SK-N-SH (cell line): ENCODE measurements at regions not wholly inside any gene's neighbourhood (a gene's known extent, or its start where the extent isn't known, plus 50 kb on each side); places are given as distances from the start of the nearest gene placed in this dataset.

Experiments used
- CTCF ChIA-PET: fragments of 300-600, 350-600 bp; formaldehyde crosslinking; extraction: SDS; loops from one replicate; lab custom pipeline; 2021; lab: Yijun Ruan, JAX
- POLR2A ChIA-PET: fragments of 350-600 bp; sonication (Branson Sonifier 250); formaldehyde crosslinking; extraction: SDS; loops from one replicate; lab custom pipeline; 2020; ENCODE audit warnings: antibody characterized with exemption, inconsistent platforms; lab: Yijun Ruan, JAX
- DNase-seq: peaks from one replicate; pipeline ENCODE4 v3.0.0; 2012
- H2AFZ ChIP-seq: fragments of 200-600 bp; sonication (generic); 2 replicates; pipeline ENCODE4 v1.8.1; 2016; ENCODE audit warnings: antibody characterized with exemption, mild to moderate bottlenecking, low read depth
- H3F3A ChIP-seq: fragments of 200-600 bp; sonication (generic); replicated peaks from 2 replicates; pipeline ENCODE3; 2016; ENCODE audit warnings: antibody characterized with exemption, mild to moderate bottlenecking; ENCODE audit not compliant: insufficient read depth
- H3K27ac ChIP-seq, 2 experiments: fragments of 200-500 bp in 1 of 2; fragments of 200-600 bp in 1 of 2; sonication (Bioruptor generic) in 1 of 2; sonication (generic), shearing (Covaris generic) in 1 of 2; 2 replicates each; pipeline versions ENCODE4 v1.5.1 to v1.6.1; 2014 to 2016; ENCODE audit warnings: low read depth in 2 of 2, inconsistent platforms in 1 of 2, low read length in 1 of 2, mild to moderate bottlenecking in 1 of 2, mixed read lengths in 1 of 2
- H3K27me3 ChIP-seq: fragments of 200-600 bp; sonication (generic), shearing (Covaris generic); 2 replicates; pipeline ENCODE4 v1.6.1; 2016; ENCODE audit warnings: mixed run types; ENCODE audit not compliant: insufficient read depth
- H3K36me3 ChIP-seq, 2 experiments: fragments of 200-500 bp in 1 of 2; fragments of 200-600 bp in 1 of 2; sonication (Bioruptor generic) in 1 of 2; sonication (generic) in 1 of 2; replicated peaks in 1 of 2; 2 replicates each; pipeline versions ENCODE3 to v1.5.1; 2014 to 2016; ENCODE audit warnings: low read length in 1 of 2, mild to moderate bottlenecking in 1 of 2; ENCODE audit not compliant: insufficient read depth in 2 of 2, control insufficient read depth in 1 of 2
- H3K4me1 ChIP-seq, 2 experiments: fragments of 200-500 bp in 1 of 2; fragments of 200-600 bp in 1 of 2; sonication (Bioruptor generic) in 1 of 2; sonication (generic), shearing (Covaris generic) in 1 of 2; 2 replicates each; pipeline versions ENCODE4 v1.5.1 to v1.6.1; 2014 to 2016; ENCODE audit warnings: low read depth in 1 of 2, low read length in 1 of 2, mixed run types in 1 of 2; ENCODE audit not compliant: insufficient read depth in 2 of 2, control insufficient read depth in 1 of 2
- H3K4me2 ChIP-seq: fragments of 200-600 bp; sonication (generic), shearing (Covaris generic); 2 replicates; pipeline ENCODE4 v1.6.1; 2017; ENCODE audit warnings: mixed run types
- H3K4me3 ChIP-seq, 2 experiments: fragments of 200-500 bp in 1 of 2; fragments of 200-600 bp in 1 of 2; sonication (Bioruptor generic) in 1 of 2; sonication (generic), shearing (Covaris generic) in 1 of 2; 2 replicates each; pipeline versions ENCODE4 v1.5.1 to v1.8.1; 2014 to 2016; ENCODE audit warnings: low read depth in 2 of 2, inconsistent platforms in 1 of 2, low read length in 1 of 2, mild to moderate bottlenecking in 1 of 2, mixed read lengths in 1 of 2, moderate library complexity in 1 of 2
- H3K79me2 ChIP-seq: fragments of 200-600 bp; sonication (generic); 2 replicates; pipeline ENCODE4 v1.8.1; 2017; ENCODE audit warnings: mild to moderate bottlenecking; ENCODE audit not compliant: insufficient read depth
- H3K9ac ChIP-seq: fragments of 200-600 bp; sonication (generic); 2 replicates; pipeline ENCODE4 v1.6.1; 2017; ENCODE audit warnings: mixed run types
- H3K9me2 ChIP-seq: fragments of 200-600 bp; sonication (generic); 2 replicates; pipeline ENCODE4 v1.6.1; 2017; ENCODE audit warnings: mixed run types
- H3K9me3 ChIP-seq: fragments of 200-600 bp; sonication (generic); 2 replicates; pipeline ENCODE4 v1.6.1; 2017; ENCODE audit warnings: mixed run types, mild to moderate bottlenecking, moderate library complexity
- H4K20me1 ChIP-seq: fragments of 200-600 bp; sonication (generic); 2 replicates; pipeline ENCODE4 v1.6.1; 2017; ENCODE audit warnings: mild to moderate bottlenecking, mixed run types; ENCODE audit not compliant: insufficient read depth
- CHD2 ChIP-seq: fragments of 150-350 bp; IDR thresholded peaks from 2 replicates; pipeline ENCODE4 v1.6.1; 2018; ENCODE audit warnings: low read length; ENCODE audit not compliant: partially characterized antibody
- ELF1 ChIP-seq: IDR thresholded peaks from 2 replicates; pipeline ENCODE4 v1.4.0; 2012
- EP300 ChIP-seq, 2 experiments: IDR thresholded peaks; 2 replicates each; pipeline versions ENCODE4 v1.4.0 to v1.6.1; 2012; ENCODE audit warnings: borderline replicate concordance in 1 of 2, low read depth in 1 of 2, low read length in 1 of 2
- FOSL2 ChIP-seq: IDR thresholded peaks from 2 replicates; pipeline ENCODE4 v1.4.0; 2012; ENCODE audit warnings: low read depth, mild to moderate bottlenecking, moderate library complexity, borderline replicate concordance
- FOXJ3 ChIP-seq: sonication (generic); formaldehyde crosslinking; IDR thresholded peaks from 2 replicates; pipeline ENCODE4 v1.5.1; 2020; ENCODE audit warnings: mild to moderate bottlenecking, missing genetic modification reagents
- FOXM1 ChIP-seq: IDR thresholded peaks from 2 replicates; pipeline ENCODE4 v1.4.0; 2012; ENCODE audit warnings: low read depth, mild to moderate bottlenecking
- GATA2 ChIP-seq: sonication (generic); formaldehyde crosslinking; IDR thresholded peaks from 2 replicates; pipeline ENCODE4 v1.5.0; 2020; ENCODE audit warnings: mild to moderate bottlenecking, missing genetic modification reagents
- JUND ChIP-seq: IDR thresholded peaks from 2 replicates; pipeline ENCODE4 v1.4.0; 2012
- MEF2A ChIP-seq: IDR thresholded peaks from 2 replicates; pipeline ENCODE4 v1.4.0; 2012; ENCODE audit warnings: low read depth, borderline replicate concordance
- MXI1 ChIP-seq: IDR thresholded peaks from 2 replicates; pipeline ENCODE4 v1.6.1; 2012; ENCODE audit warnings: mild to moderate bottlenecking, low read depth, low read length, improper control_type of control experiment
- NFIC ChIP-seq: IDR thresholded peaks from 2 replicates; pipeline ENCODE4 v1.4.0; 2012; ENCODE audit warnings: borderline replicate concordance
- NRF1 ChIP-seq: IDR thresholded peaks from 2 replicates; pipeline ENCODE4 v1.6.1; 2012; ENCODE audit warnings: low read depth, mild to moderate bottlenecking, low read length
- POLR2AphosphoS5 ChIP-seq: IDR thresholded peaks from 2 replicates; pipeline ENCODE4 v1.6.1; 2012; ENCODE audit warnings: low read depth, low read length
- RAD21 ChIP-seq: IDR thresholded peaks from 2 replicates; pipeline ENCODE4 v1.6.1; 2012; ENCODE audit warnings: mild to moderate bottlenecking, low read length
- REST ChIP-seq: IDR thresholded peaks from 2 replicates; pipeline ENCODE4 v1.6.1; 2012; ENCODE audit warnings: mild to moderate bottlenecking, low read depth, low read length, moderate library complexity
- TAF1 ChIP-seq: IDR thresholded peaks from 2 replicates; pipeline ENCODE4 v1.6.1; 2012; ENCODE audit warnings: low read depth, mild to moderate bottlenecking, low read length, moderate library complexity, borderline replicate concordance
- TCF12 ChIP-seq: IDR thresholded peaks from 2 replicates; pipeline ENCODE4 v1.4.0; 2012
- YY1 ChIP-seq: IDR thresholded peaks from 2 replicates; pipeline ENCODE4 v1.4.0; 2012; ENCODE audit warnings: low read depth, mild to moderate bottlenecking
- ZBTB33 ChIP-seq: IDR thresholded peaks from 2 replicates; pipeline ENCODE4 v1.4.0; 2012; ENCODE audit warnings: low read depth, borderline replicate concordance
- WGBS: methylation state at CpG from one replicate; pipeline ENCODE4 v1.1.6; 2017; ENCODE audit warnings: low lambda C conversion rate; 5-methylcytosine and 5-hydroxymethylcytosine counted together
- TF ChIP-seq, protein P1 (sequence below): IDR thresholded peaks from 2 replicates; pipeline ENCODE4; 2012
- TF ChIP-seq, protein P2 (sequence below): fragments of 150-350 bp; IDR thresholded peaks from 2 replicates; pipeline ENCODE4 v1.6.1; 2017; ENCODE audit warnings: antibody characterized with exemption, low read length, low read depth, borderline replicate concordance
- TF ChIP-seq, protein P3 (sequence below): IDR thresholded peaks from 2 replicates; pipeline ENCODE4 v1.4.0; 2012; ENCODE audit warnings: low read depth
- TF ChIP-seq, protein P4 (sequence below): fragments of 150-350 bp; IDR thresholded peaks from 2 replicates; pipeline ENCODE4 v1.6.1; 2016; ENCODE audit warnings: mild to moderate bottlenecking, low read depth, low read length
- TF ChIP-seq, protein P5 (sequence below): IDR thresholded peaks from 2 replicates; pipeline ENCODE4 v1.4.0; 2012; ENCODE audit warnings: low read depth, borderline replicate concordance

GRCh38 chr4:135238940-135239339, 1037.4 kb upstream of the PABPC4L start:
- Histone ChIP-seq H3K4me2 (no peak overlapping the region), H3K27me3 (no peaks in the 10 kb centered on the region), H3F3A (peaks cover 3% of the 10 kb centered on the region), H3K4me3 (no peak overlapping the region), H3K9me3 (no peaks in the 10 kb centered on the region), H3K9ac (no peak overlapping the region), H4K20me1 (no peaks in the 10 kb centered on the region), H2AFZ (no peak overlapping the region), H3K27ac (peak overlapping the region; percentile 13 to 81; a peak in 2 of 4 replicates), H3K36me3 (no peaks in the 10 kb centered on the region), H3K9me2 (no peaks in the 10 kb centered on the region), H3K4me1 (peaks cover 0 to 7% of the 10 kb centered on the region in 2 experiments; a peak in 1 of 4 replicates), H3K79me2 (no peaks in the 10 kb centered on the region)
- WGBS: 4% methylated on average over 3 of the region's 3 CpGs
- POLR2A ChIA-PET: no interaction called here
- CTCF ChIA-PET: interaction anchor here (0.6 kb wide), 1 partner anchor 88 kb away, joined by 3 read pairs; no protein-coding TSS in a partner anchor
- TF ChIP-seq REST: no peak
- TF ChIP-seq MEF2A: no peak
- 0 out of 2 replicates have a peak, but pooled peaks have one; percentile 4 for TF ChIP-seq JUND
- TF ChIP-seq, protein P1, sequence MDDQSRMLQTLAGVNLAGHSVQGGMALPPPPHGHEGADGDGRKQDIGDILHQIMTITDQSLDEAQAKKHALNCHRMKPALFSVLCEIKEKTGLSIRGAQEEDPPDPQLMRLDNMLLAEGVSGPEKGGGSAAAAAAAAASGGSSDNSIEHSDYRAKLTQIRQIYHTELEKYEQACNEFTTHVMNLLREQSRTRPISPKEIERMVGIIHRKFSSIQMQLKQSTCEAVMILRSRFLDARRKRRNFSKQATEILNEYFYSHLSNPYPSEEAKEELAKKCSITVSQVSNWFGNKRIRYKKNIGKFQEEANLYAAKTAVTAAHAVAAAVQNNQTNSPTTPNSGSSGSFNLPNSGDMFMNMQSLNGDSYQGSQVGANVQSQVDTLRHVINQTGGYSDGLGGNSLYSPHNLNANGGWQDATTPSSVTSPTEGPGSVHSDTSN: 0 out of 2 replicates have a peak, but pooled peaks have one; percentile 24
- no peak for TF ChIP-seq POLR2AphosphoS5
- TF ChIP-seq CHD2: no peak
- TF ChIP-seq NRF1: no peak
- TF ChIP-seq EP300 (IDR thresholded peaks at IDR 0.05; ENCODE audit: borderline replicate concordance in 1 of 2, low read depth in 1 of 2, low read length in 1 of 2): peak; percentile 30 to 34; a peak in 2 of 4 replicates
- no peak for TF ChIP-seq YY1
- peak; percentile 59 for TF ChIP-seq TCF12
- TF ChIP-seq, protein P2, sequence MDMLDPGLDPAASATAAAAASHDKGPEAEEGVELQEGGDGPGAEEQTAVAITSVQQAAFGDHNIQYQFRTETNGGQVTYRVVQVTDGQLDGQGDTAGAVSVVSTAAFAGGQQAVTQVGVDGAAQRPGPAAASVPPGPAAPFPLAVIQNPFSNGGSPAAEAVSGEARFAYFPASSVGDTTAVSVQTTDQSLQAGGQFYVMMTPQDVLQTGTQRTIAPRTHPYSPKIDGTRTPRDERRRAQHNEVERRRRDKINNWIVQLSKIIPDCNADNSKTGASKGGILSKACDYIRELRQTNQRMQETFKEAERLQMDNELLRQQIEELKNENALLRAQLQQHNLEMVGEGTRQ: no peak
- TF ChIP-seq, protein P3, sequence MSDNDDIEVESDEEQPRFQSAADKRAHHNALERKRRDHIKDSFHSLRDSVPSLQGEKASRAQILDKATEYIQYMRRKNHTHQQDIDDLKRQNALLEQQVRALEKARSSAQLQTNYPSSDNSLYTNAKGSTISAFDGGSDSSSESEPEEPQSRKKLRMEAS: no peak
- no peak for TF ChIP-seq TAF1
- TF ChIP-seq ZBTB33: no peak
- no peak for TF ChIP-seq RAD21
- no peak for TF ChIP-seq MXI1
- TF ChIP-seq FOXJ3 (CRISPR knock-in tag): no peak
- TF ChIP-seq FOXM1: no peak
- TF ChIP-seq, protein P4, sequence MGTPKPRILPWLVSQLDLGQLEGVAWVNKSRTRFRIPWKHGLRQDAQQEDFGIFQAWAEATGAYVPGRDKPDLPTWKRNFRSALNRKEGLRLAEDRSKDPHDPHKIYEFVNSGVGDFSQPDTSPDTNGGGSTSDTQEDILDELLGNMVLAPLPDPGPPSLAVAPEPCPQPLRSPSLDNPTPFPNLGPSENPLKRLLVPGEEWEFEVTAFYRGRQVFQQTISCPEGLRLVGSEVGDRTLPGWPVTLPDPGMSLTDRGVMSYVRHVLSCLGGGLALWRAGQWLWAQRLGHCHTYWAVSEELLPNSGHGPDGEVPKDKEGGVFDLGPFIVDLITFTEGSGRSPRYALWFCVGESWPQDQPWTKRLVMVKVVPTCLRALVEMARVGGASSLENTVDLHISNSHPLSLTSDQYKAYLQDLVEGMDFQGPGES: no peak
- no peak for TF ChIP-seq NFIC
- no peak for TF ChIP-seq FOSL2
- TF ChIP-seq GATA2 (CRISPR knock-in tag): no peak
- TF ChIP-seq, protein P5, sequence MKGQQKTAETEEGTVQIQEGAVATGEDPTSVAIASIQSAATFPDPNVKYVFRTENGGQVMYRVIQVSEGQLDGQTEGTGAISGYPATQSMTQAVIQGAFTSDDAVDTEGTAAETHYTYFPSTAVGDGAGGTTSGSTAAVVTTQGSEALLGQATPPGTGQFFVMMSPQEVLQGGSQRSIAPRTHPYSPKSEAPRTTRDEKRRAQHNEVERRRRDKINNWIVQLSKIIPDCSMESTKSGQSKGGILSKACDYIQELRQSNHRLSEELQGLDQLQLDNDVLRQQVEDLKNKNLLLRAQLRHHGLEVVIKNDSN: no peak
- no peak for TF ChIP-seq ELF1
- peak; percentile 1 for DNase-seq
